Colon (tissue), 2 donors: ENCODE measurements at regions not wholly inside any gene's neighbourhood (a gene's known extent, or its start where the extent isn't known, plus 50 kb on each side); places are given as distances from the start of the nearest gene placed in this dataset.
"Not testable (repeated sequence)": the region's sequence is repeated elsewhere in the genome, so short reads cannot be mapped to it uniquely, and the experiment has no call there.

Experiments
- FAIRE-seq: peaks from 2 replicates; lab custom pipeline; 2012; peaks lifted over from hg19 to GRCh38; lab: Jason Lieb, UNC
- donor health status: control.
- donor health status: control.

DNA sequence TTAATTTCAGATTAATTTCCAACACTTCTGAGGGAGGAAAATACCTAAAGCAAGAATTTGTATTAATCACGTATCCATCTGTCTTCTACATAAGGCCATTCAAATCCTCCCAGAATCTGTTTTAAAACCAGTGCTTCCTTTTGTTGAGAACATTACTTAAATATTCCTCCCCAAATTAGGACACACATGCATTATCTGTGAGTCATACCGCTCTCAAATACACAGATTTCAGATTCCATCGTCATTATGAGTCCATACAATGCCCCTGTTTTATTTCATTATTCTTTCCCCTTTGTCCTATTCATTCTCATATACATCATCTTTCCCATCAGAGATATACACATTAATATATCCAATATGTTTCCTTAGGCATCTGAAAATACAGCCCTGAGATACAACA, 57.3 kb upstream of the PRSS12 start:
- no peak for FAIRE-seq

DNA sequence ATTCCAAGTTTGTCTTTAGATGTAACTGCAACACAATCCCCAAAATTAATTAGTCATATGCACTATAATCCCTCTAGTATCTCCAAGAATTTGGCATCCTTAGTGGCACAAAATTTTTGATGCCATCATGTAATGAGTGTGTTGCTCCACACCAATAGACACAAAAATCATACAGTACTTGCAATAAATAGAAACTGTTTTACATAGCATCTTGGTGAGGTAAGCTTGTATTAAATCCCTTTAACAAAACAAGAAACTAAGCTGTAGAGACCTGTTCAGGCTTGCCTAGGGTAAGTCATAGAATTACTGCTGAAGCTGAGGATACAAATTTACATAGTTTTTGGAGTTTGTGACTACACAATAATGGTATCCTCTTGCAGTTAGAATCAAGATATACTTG, 64.5 kb upstream of the PRSS12 start:
- FAIRE-seq = no peak

DNA sequence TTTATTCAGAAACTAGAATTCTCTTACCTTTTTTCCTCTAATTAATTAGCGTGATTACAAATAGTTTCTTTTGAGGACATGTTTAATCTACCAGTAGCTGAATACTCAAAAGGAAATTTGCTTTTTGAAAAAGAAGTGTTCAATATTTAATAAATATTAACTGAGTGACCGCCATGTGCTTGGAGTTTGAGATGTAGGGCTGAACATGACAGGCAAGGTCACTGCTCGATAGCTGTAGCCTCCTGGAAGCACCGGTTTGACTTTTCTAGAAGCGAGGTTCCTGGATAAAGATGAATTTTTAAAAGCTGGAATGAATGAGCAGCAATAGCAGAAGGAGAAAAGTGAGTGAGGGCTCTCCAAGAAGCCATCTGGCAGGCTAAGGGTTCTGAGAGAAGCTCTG, 65.0 kb upstream of the PRSS12 start:
- not testable (repeated sequence) for FAIRE-seq

GRCh38 chr4:118418396-118418795, 65.6 kb upstream of the PRSS12 start:
- not testable (repeated sequence) for FAIRE-seq

DNA sequence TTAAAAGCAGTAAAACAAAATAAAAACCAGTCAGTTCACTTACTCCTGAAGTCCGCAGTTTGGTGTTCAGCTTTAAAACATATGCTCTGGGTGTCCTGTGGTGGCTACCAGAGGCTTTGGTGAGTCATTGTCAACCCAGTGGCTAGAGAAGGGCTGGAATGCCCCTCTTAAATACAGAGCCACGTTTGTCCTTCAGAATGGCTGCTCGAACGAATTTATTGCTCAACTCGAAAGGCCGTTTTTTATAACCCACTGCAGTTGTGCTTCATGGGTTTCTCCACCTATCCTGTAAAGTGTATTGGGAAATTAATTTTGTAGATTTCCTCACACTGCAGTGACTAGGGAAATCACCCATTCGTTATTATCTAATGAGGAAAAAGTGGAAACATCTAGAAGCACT, 66.8 kb upstream of the PRSS12 start:
- FAIRE-seq = not testable (repeated sequence)

GRCh38 chr4:118424062-118424461, 71.3 kb upstream of the PRSS12 start:
- FAIRE-seq = not testable (repeated sequence)

DNA sequence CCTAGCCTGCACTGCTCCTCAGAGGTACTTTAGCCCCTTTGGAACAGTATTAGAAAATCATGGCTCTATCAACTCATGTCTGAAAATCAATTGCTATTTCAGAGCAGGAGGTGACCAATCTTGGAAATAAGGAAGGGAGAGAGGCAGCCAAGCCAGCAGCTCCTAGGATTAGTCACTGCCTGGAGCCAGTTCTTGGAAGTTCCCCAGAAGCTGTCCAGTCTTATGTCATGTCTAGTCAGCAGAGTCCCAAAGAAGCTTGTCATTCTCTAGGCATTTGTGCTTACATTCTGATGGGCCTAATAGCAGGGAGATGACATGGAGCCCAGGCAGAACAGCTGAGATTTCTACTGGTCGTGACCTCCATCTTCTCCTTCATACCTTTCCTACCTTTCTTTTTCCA, 76.1 kb upstream of the PRSS12 start:
- not testable (repeated sequence) for FAIRE-seq

GRCh38 chr4:118432359-118432758, 79.6 kb upstream of the PRSS12 start:
- not testable (repeated sequence) for FAIRE-seq

- FAIRE-seq = not testable (repeated sequence)
Measured at GRCh38 chr4:118433612-118434375, 81.0 kb upstream of the PRSS12 start.

GRCh38 chr4:118435415-118435814, 82.6 kb upstream of the PRSS12 start:
- not testable (repeated sequence) for FAIRE-seq

DNA sequence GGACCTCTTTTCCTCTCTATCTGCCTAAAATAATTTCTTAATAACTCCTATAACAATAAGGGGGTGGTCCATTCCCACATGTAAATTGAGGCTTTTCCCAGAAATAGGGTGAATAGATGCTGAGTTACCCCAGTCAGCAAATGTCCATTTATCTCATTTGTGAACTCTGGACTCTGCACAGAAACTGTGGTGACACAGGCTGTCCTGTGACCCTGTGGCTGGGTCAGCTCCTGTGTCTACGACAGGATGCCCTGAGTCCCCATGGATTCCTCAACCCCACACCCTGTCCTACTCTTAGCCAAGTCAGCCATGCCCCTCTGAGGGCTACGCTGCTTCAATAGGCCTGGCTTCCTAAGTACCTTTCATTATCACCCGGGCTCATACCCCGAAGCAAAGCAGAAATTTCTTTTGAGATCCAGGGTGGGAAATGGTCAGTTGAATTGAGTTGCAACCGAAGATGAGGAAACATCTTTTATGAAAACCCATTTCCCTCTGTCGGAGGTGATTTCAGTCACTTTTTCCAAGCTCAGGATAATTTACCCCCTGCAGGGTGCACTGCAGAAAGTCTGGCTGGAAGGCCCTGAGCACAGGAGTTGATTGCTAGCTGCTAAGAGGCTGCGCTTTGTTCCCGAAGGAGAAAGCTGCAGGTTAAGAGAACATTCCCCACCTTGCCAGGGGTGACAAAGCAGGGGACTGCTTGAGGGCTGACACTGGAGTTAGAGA, 89.5 kb upstream of the PRSS12 start:
- not testable (repeated sequence) for FAIRE-seq

DNA sequence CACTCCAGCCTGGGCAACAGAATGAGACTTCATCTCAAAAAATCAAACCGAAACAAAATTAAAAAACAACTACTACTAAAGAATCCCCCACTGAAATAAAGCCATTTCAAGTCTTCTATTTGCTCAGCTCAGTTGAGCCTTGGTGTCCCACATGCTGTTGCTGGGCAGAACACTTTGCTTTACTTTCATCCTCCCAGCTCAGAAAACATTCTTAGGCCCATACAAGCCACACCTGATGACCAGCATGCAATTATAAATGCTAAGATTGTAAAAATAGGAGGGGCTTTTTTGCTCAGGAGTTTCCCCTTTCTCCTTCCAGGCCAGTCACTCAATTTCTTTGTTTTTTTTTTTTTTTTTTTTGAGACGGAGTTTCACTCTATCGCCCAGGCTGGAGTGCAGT, 94.6 kb upstream of the PRSS12 start:
- not testable (repeated sequence) for FAIRE-seq

- FAIRE-seq = not testable (repeated sequence)
Measured at GRCh38 chr4:118454857-118455256, 102.1 kb upstream of the PRSS12 start.

- FAIRE-seq = not testable (repeated sequence)
Measured at GRCh38 chr4:118461435-118461834, 108.6 kb upstream of the PRSS12 start.

DNA sequence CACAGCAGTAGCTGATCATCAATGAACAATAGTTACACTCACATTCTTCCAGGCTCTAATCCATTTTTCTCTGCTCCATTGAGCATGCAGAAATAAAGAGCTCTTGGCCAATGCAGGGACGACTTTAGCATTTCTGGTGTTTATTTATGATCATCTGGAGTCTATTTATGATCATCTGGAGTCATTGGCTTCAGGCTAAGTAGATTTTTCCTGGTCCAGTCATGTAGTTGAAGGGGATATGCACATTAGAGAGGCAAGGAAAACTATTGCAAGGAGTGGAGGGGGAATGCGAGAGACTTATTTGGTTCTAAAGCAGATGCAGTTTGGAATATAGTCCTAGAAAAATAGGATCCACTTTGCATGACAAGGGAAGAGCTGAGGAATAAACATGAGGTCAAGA, 113.0 kb upstream of the PRSS12 start:
- not testable (repeated sequence) for FAIRE-seq

DNA sequence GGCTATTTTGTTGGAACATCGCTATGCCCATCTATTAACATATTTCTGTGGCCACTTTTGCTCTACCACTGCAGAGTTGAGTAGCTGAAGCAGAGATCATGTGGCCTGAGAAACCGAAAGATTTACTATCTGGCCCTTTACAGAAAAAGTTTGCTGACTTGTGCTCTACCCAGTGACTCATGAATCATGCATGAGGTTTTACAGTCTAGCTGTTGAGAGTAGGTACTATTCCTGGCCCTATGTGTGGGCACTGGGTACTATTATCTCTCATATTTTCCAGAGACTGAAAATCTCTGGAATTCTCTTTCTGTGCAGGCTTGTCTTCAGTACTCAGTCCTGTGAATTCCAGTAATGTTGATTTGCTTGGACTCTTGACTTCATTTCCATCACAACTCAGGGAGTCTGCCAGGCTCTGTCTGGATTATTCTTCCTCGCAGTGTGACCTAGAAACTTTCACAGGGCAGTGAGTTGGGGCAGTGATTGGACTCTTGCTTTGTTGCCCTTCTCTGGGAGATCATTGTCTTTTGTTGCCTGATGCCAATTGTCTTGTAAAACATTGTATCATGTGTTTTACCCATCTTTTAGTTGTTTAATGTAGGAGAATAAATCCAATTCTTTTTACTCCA, 121.3 kb upstream of the PRSS12 start:
- FAIRE-seq = not testable (repeated sequence)

GRCh38 chr4:118474771-118475170, 122.0 kb upstream of the PRSS12 start:
- FAIRE-seq = not testable (repeated sequence)

DNA sequence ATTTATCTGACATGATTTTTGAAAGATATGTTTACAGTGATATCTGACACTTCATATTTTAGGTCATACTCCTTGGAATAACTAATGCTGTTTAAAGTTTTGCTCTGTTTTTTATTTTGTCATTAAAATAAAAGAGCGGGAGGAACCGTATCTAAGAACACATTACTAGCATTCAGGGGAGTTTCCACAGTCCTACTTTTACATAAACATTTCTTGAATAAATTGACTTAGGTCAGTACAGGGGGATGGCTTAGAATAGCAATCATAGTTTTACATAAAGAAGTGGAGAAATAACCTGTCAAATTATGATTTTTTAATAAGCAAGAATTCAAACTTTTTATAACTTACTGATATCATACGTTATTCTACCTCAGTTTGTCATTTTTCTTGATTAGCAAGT, 123.1 kb upstream of the PRSS12 start:
- not testable (repeated sequence) for FAIRE-seq

GRCh38 chr4:118477826-118478225, 125.0 kb upstream of the PRSS12 start:
- FAIRE-seq = peak; percentile 14

- not testable (repeated sequence) for FAIRE-seq
Measured at GRCh38 chr4:118485801-118486314, 133.1 kb upstream of the PRSS12 start.

DNA sequence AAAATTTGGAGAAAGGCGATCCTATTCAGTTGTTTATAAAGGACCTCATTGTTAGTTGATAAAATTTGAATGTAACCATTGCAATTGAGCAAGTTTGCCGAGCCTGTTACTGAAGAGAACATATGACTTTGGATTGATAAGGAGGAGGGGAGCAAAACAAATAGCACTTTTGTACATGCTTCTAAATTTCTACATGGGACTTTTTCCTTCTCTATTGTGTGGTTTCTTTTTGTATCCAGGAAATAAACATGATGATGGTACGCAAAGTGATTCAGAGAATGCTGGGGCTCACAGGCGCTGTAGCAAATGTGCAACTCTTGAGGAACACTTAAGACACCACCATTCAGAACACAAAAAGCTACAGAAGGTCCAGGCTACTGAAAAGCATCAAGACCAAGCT, 140.2 kb upstream of the PRSS12 start:
- FAIRE-seq = not testable (repeated sequence)

DNA sequence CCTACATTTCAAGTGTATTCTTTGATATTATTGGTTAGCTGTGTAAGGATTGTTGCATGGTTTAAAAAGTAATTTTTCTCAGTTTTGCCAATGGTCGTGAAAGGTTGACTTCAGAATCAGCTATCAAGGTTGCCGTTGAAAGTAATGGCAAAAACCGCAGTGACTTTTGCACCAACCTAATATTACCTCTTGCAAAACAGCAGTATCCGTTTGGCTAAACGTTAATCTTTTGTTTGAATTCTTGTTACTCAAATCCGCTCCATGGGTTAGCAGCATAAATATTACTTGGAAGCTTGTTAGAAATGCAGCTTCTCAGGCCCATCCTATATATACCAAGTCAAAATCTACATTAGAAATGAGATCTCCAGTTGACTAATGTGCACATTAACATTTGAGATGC, 141.6 kb upstream of the PRSS12 start:
- peak; percentile 31 for FAIRE-seq

DNA sequence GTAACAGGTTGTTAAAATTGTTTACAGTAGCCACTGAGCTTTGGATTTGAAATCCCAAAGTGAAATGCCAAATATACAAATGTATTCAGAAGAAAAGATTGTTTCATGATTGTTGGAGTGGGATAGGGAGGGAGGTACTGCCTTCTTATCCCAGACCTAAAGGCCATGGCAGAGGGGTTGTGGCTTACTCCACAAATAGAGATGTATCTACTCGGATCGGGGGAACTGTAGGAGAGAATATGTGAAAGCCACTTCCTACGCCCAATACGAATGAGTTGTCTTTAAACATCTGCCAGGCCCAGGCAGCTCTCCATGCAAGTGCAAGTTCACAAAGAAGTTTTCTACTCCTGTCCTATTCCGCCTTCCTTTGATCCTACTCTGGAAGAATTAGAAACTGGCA, 150.2 kb upstream of the PRSS12 start:
- not testable (repeated sequence) for FAIRE-seq
